Muscle of leg (tissue), 3 donors: ENCODE measurements at regions not wholly inside any gene's neighbourhood (a gene's known extent, or its start where the extent isn't known, plus 50 kb on each side); places are given as distances from the start of the nearest gene placed in this dataset.

Source experiments
- DNase-seq: peaks from one replicate; pipeline ENCODE4 v3.0.0; 2013
- H3K27ac ChIP-seq: one replicate; pipeline ENCODE4 v1.5.1; 2013; ENCODE audit warnings: mild to moderate bottlenecking, low read length, control low read depth
- H3K27me3 ChIP-seq: one replicate; pipeline ENCODE4 v1.6.1; 2013; ENCODE audit warnings: low read length; ENCODE audit not compliant: control insufficient read depth, insufficient read depth
- H3K36me3 ChIP-seq: one replicate; pipeline ENCODE4 v1.6.1; 2013; ENCODE audit warnings: low read length; ENCODE audit not compliant: control insufficient read depth, insufficient read depth
- H3K4me1 ChIP-seq: one replicate; pipeline ENCODE4 v1.6.1; 2013; ENCODE audit warnings: low read length; ENCODE audit not compliant: control insufficient read depth, insufficient read depth
- H3K4me3 ChIP-seq: one replicate; pipeline ENCODE4 v1.5.1; 2013; ENCODE audit warnings: low read length, control low read depth
- H3K9me3 ChIP-seq: replicated peaks from 2 replicates; pipeline ENCODE4 v1.6.1; 2013; ENCODE audit warnings: low read depth, low read length; ENCODE audit not compliant: control insufficient read depth
- WGBS: methylation state at CpG from one replicate; pipeline ENCODE4 v1.1.5; 2013; ENCODE audit warnings: missing lambda C conversion rate; ENCODE audit not compliant: insufficient coverage; 5-methylcytosine and 5-hydroxymethylcytosine counted together

DNA sequence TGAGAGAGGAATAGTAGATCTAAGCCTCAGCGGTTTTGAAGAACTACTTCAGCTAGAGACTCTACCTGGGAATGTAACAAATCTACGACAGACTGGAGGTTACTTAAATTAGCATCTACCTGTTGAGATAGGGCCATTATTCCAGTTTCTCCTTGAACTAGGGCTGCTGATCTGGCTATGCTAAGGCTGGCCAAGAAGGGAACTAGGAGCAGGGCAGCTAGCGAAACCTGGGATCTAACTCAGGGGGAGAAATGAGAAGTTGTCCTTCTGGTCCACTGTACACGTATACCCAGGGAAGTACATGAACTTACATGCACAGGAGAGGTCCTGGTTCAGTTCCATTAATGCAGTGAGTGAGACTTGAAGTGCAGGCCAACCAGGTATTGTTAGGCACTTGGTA is 156.7 kb downstream of the TRIM27 start:
- WGBS = 30% methylated on average over 2 of the region's 4 CpGs
- Histone ChIP-seq H3K4me3 (no peak overlapping the region), H3K27me3 (peaks cover 88% of the 10 kb centered on the region), H3K9me3 (no peaks in the 10 kb centered on the region), H3K36me3 (no peaks in the 10 kb centered on the region), H3K4me1 (no peaks in the 10 kb centered on the region), H3K27ac (no peak overlapping the region)
- no peak for DNase-seq

DNA sequence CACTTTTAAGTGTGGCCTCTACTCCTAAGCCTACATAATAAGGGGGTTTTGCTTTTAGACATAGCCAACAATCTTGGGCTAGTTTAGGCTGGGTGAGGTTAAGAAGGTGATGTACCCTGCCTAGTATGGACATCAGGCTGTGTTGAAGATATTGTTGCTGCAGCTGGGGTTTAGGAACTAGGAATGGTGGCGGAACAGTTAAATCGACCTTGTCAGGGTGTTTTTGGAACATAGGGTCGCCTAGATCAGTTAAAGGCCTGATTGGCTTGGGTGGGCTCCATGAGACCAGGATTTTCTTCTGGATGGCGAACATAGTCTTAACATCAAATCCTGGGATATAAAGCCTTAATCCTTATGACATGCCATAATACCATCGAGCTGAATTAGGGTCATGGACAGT is 156.1 kb downstream of the TRIM27 start:
- H3K27ac ChIP-seq = no peak overlapping the region
- H3K9me3 ChIP-seq = no peaks in the 10 kb centered on the region
- H3K4me1 ChIP-seq = no peaks in the 10 kb centered on the region
- DNase-seq = no peak
- H3K36me3 ChIP-seq = no peaks in the 10 kb centered on the region
- 100% methylated on average over 1 of the region's 5 CpGs for WGBS
- H3K4me3 ChIP-seq = no peak overlapping the region
- peaks cover 90% of the 10 kb centered on the region for H3K27me3 ChIP-seq

DNA sequence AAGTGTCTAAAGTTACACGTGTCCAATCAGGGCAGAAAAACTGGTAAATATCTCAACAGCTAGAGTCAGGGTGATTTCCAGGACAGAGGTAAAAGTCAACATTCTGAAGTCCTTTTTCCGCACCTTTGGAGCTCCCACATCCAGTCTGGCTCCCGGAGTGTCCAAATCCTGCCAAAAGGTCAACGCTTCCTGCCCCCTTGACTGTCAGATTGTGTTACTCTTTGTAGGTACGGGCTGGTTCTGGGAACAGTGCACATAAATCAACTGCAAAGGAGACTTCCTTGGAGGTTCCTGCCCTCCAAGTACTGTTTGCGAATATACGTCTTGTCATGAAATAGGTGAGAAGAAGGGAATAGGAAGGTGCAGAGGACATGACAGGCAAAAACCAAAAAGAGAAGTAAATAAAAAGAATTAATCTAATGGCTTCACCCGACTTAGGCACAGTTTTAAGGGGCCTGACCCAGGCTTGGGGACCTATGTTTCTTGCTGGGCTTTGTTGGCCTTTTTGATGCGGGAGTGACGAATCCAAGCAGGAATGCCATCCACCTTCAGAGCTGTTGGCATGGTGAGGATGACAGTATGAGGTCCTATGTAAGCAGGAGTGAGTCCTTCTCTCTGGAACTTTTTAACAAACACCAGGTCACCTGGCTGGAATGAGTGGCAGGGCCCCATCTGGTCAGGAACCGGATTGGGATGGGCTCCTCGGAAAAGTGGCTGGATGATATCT is 155.4 kb downstream of the TRIM27 start:
- Histone ChIP-seq H3K4me3 (no peak overlapping the region), H3K4me1 (peaks cover 4% of the 10 kb centered on the region), H3K36me3 (no peaks in the 10 kb centered on the region), H3K27ac (no peak overlapping the region), H3K9me3 (no peaks in the 10 kb centered on the region), H3K27me3 (peaks cover 92% of the 10 kb centered on the region)
- 23% methylated on average over 4 of the region's 12 CpGs for WGBS
- DNase-seq = no peak

DNA sequence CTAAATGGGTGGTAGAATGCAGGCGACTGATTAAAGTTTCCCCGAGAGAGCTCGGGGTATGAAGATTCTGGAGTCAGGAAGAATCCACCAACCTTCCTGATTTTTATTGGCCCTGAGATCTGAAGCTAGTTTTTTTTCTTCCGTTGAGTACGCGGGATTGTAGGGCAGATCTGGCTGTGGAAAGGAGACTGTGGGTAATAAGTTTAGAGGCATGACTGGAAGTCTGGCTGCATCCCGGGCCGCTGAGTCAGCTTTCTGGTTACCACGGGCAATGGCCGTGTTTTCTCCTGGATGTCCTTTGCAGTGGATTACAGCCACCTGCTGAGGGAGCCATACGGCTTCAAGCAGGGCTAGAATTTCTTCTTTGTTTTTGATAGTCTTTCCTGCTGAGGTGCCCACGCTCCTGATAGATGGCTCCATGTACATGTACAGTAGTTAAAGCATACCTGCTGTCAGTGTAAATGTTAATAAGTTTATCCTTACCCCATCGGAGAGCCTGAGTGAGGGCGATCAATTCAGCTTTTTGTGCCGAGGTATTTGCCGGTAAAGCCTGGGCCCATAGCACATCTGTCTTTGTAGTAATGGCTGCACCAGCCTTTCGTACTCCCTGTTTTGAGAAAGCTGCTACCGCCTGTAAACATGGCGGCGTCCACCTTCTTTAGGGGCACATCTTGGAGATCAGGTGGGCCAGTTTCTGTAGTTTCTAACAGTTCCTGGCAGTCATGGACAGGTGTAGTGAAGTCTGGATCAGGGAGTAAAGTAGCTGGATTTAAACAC is 154.0 kb downstream of the TRIM27 start:
- no peak overlapping the region for H3K27ac ChIP-seq
- H3K4me1 ChIP-seq = peaks cover 7% of the 10 kb centered on the region
- WGBS = 19% methylated on average over 10 of the region's 20 CpGs
- no peaks in the 10 kb centered on the region for H3K36me3 ChIP-seq
- no peak overlapping the region for H3K4me3 ChIP-seq
- H3K9me3 ChIP-seq = no peaks in the 10 kb centered on the region
- peaks cover 92% of the 10 kb centered on the region for H3K27me3 ChIP-seq
- no peak for DNase-seq

DNA sequence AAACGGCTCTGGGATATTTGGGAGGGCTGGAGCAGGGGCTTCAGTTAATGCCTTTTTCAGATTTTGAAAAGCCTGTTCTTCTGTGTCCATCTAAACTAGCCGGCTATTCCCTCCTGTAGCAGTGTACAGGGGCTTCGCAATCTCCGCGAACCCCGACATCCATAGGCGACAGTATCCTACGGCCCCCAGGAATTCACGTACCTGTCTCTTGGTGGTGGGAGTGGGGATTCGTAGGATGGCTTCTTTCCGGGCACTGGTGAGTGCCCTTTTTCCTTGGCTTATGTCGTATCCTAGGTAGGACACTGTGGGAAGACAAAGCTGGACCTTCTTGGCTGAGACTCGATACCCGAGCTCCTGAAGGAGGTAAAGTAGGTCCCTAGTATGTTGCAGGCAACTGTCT is 153.1 kb downstream of the TRIM27 start:
- H3K4me3 ChIP-seq = no peak overlapping the region
- peaks cover 7% of the 10 kb centered on the region for H3K4me1 ChIP-seq
- peaks cover 92% of the 10 kb centered on the region for H3K27me3 ChIP-seq
- 30% methylated on average over 9 of the region's 14 CpGs for WGBS
- H3K36me3 ChIP-seq = no peaks in the 10 kb centered on the region
- no peaks in the 10 kb centered on the region for H3K9me3 ChIP-seq
- DNase-seq = no peak
- no peak overlapping the region for H3K27ac ChIP-seq

DNA sequence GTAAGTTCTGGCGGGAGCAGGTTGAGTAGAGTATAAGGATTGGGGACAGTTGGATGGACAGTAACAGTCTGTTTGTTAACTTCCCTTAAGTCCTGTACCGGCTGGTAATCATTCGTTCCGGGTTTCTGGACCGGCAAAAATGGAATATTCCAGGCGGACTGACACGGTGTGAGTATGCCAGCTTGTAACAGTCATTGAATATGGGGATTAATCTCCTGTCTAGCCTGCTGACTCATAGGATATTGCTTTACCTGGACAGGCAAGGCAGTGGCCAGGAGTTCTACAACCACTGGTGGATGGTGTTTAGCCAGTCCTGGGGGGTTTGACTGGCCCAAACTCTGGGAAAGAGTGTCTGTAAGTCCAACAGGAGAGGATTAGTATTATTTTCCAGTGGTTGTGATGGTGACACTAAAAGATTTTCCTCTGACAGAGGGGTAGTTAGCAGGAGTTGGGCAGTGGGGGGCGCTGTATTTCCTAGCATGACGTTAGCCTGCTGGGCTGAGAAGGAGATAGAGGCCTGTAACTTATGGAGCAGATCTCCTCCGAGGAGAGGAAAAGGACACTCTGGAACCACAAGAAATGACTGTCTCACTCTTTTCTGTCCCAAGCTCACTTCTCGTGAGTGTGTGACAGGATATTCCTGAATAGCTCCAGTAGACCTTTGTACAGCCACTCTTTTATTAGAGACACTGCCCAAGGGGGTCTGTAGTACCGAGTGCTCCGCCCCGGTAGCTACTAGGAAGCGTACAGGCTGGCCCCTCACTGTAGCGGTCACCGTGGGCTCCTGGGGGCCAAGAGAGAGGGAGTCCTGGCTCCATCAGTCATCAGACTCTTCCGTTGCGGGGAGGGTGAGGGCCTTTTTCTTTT is 152.2 kb downstream of the TRIM27 start:
- DNase-seq = no peak
- no peaks in the 10 kb centered on the region for H3K9me3 ChIP-seq
- H3K4me3 ChIP-seq = no peak overlapping the region
- H3K27ac ChIP-seq = no peak overlapping the region
- H3K36me3 ChIP-seq = no peaks in the 10 kb centered on the region
- H3K27me3 ChIP-seq = peaks cover 96% of the 10 kb centered on the region
- WGBS = 12% methylated on average over 15 of the region's 19 CpGs
- H3K4me1 ChIP-seq = peaks cover 7% of the 10 kb centered on the region

DNA sequence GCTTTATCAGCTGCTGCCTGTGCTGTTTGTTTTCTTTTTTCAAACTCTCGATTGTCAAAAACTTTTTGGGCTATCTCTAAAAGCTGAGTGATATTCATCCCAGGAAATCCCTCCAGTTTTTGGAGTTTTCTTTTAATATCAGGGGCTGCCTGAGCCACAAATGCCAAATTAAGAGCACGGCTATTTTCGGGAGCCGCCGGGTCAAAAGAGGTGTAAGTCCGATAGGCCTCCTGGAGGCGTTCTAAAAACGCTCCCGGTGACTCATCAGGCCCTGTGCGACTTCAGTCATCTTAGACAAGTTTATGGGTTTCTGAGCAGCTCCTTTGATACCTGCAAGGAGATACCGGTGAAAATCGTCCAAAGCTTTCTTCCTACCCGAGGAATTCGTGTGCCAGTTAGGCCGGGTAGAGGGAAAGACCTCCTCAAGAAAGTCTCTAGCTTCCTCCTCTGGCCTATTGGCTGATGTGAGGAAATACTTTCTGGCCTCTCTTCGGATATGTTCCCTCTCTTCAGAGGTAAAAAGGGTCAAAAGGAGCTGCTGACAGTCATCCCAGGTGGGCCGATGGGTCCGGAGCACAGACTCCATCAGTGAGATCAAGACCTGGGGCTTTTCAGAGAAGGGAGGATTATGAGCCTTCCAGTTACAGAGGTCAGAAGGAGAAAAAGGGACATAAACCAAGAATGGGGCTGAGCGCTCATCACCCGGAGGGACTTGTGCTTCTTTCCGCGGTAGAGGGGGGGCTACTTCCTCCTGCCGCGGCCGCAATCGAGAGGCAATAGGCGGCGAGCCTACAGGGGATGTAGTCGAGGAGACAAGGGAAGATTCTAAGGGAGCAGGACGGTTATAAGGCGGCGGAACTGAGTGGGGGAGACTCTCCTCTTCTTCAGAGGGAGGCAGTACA is 151.1 kb downstream of the TRIM27 start:
- WGBS = 6% methylated on average over 26 of the region's 32 CpGs
- Histone ChIP-seq H3K36me3 (no peaks in the 10 kb centered on the region), H3K4me1 (peaks cover 7% of the 10 kb centered on the region), H3K4me3 (no peak overlapping the region), H3K27ac (no peak overlapping the region), H3K27me3 (peaks cover 97% of the 10 kb centered on the region), H3K9me3 (no peaks in the 10 kb centered on the region)
- no peak for DNase-seq

DNA sequence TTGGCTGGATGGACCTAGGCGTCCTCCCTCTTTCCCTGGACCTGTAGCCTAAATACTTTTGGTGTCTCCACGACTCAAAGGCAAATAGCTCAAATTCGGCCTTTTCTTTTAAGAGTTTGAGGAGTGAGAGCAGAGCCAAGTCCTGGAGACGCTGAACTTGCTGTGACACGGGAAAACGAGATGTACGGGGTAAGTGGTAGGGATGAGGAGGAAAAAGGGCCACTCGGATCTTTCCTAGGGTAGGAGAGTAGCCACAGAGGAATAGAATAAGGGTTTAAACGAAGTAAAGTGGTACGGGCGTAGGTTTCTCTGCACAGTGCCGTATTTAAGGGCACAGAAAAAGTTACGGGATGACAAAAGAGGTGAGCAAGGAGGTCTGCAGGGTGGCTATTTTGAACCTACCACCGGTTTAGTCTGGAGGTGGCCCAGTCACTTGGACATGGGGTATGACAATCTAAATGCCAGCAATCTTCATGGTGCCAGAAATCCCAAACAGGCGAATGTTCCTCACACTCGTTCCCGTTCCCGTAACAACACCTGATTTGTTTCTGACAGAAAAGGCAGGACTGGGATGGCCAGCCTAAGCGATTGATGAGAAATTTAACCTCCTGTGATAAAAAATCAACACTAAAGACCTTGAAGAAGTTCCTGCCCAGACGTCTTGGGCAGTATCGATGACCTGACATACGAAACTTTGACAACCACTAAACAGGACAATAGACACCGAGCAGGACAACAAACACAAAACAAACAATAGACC is 149.3 kb downstream of the TRIM27 start:
- H3K9me3 ChIP-seq = no peaks in the 10 kb centered on the region
- no peak for DNase-seq
- WGBS = 9% methylated on average over 16 of the region's 23 CpGs
- no peak overlapping the region for H3K27ac ChIP-seq
- no peak overlapping the region for H3K4me3 ChIP-seq
- peaks cover 91% of the 10 kb centered on the region for H3K27me3 ChIP-seq
- H3K4me1 ChIP-seq = peaks cover 7% of the 10 kb centered on the region
- no peaks in the 10 kb centered on the region for H3K36me3 ChIP-seq

DNA sequence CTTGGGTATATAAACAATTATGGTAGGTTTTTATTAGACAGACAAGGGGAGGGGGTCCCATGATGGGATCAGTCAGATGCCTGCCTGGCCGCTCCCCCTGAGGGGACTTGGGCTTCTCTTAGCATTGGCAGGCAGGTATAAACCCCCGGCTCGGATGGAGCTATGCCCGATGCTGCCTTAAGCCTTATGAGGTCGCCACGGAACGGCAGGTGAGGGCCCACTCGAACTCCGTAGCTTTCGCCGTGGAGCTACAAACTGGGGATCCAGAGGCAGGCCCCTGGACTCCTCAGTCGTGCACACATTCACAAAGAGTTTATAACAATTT is 148.8 kb downstream of the TRIM27 start:
- no peak for DNase-seq
- H3K9me3 ChIP-seq = no peaks in the 10 kb centered on the region
- peaks cover 7% of the 10 kb centered on the region for H3K4me1 ChIP-seq
- peaks cover 90% of the 10 kb centered on the region for H3K27me3 ChIP-seq
- H3K4me3 ChIP-seq = no peak overlapping the region
- H3K27ac ChIP-seq = no peak overlapping the region
- WGBS = 0% methylated on average over 11 of the region's 12 CpGs
- no peaks in the 10 kb centered on the region for H3K36me3 ChIP-seq
